ENCODE measurements at regions not wholly inside any gene's neighbourhood (a gene's known extent, or its start where the extent isn't known, plus 50 kb on each side); places are given as distances from the start of the nearest gene placed in this dataset.
A peak's percentile ranks its signal among the peaks of the same experiment; 100 is the strongest.
"Not testable (repeated sequence)": the region's sequence is repeated elsewhere in the genome, so short reads cannot be mapped to it uniquely, and the experiment has no call there.

DNA sequence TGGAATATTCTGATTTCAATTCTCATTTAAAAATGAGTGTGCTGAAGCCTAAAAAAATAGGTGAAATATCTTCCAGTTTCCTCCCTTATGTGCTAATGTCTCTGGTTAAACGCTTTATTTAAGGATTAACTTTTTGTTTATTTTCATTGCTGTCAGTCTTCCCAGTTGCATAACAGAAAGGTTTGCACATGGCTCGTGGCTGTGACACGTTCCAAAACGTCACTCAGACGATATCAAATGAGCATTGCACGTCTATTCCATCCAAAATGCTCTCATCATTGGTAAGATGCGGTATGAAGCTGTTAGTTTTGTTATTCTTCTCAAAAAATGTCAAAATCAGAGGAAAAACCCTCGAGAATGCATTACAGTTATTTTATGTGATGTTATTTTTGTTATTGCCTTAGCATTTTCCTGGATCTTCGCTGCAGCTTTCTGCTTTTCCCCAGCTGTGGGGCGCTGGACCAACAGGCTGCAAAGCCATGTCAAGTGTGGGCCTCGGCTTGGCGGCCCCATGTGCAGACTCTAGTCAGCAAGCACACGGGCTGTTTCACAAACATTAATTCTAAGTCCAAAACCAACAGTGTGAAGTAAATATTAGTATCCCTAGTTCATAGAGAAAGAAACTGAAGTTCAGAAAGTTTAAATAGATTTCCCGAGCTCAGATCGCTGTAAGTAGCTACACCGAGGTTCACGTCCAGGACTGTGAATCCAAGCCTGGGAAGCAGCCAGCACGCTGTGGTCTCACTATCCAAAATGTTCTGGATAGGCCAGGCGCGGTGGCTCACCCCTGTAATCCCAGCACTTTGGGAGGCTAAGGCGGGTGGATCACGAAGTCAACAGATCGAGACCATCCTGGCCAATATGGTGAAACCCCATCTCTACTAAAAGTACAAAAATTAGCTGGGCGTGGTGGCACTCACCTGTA, 793.4 kb upstream of the FRG1 start:
- 56 to 65% methylated on average over 15 to 21 of the region's 24 CpGs for WGBS, 2 donors (ENCODE audit: low coverage in 1 of 2)
- Histone ChIP-seq H3K27ac (peak overlapping the region in 2 of 4 donors; percentile 26 to 46), H3K4me3 (no peak overlapping the region)

DNA sequence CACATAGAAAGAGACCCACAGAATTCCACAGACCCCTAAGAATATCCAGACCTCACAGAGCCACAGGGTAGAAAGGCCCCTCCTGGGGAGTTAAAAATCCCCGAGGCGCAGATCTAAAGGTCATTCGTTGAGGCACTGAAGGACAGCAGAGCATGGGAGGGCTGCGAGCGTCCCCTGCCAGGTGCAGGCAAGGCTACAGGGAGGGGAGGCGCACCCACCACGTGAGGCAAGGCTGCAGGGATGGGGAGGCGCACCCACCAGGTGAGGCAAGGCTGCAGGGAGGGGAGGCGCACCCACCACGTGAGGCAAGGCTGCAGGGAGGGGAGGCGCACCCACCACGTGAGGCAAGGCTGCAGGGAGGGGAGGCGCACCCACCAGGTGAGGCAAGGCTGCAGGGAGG, 785.6 kb upstream of the FRG1 start:
- not testable (repeated sequence) for H3K4me1 ChIP-seq, H3K27me3 ChIP-seq, H3K27ac ChIP-seq, H3K4me3 ChIP-seq, H3K9me3 ChIP-seq, H3K36me3 ChIP-seq, ATAC-seq
- WGBS, 2 donors (ENCODE audit: low coverage in 1 of 2) = 71 to 97% methylated on average over 3 to 5 of the region's 13 CpGs

More for the DNA sequence above, 793.4 kb upstream of the FRG1 start:
- no peaks in the 10 kb centered on the region for H3K27me3 ChIP-seq
- H3K4me1 ChIP-seq = no peaks in the 10 kb centered on the region
- peaks cover 0 to 10% (median 0%) of the 10 kb centered on the region in 3 donors for H3K9me3 ChIP-seq
- no peak for TF ChIP-seq POLR2AphosphoS5 (IDR thresholded peaks at IDR 0.05)
- TF ChIP-seq, protein P1, sequence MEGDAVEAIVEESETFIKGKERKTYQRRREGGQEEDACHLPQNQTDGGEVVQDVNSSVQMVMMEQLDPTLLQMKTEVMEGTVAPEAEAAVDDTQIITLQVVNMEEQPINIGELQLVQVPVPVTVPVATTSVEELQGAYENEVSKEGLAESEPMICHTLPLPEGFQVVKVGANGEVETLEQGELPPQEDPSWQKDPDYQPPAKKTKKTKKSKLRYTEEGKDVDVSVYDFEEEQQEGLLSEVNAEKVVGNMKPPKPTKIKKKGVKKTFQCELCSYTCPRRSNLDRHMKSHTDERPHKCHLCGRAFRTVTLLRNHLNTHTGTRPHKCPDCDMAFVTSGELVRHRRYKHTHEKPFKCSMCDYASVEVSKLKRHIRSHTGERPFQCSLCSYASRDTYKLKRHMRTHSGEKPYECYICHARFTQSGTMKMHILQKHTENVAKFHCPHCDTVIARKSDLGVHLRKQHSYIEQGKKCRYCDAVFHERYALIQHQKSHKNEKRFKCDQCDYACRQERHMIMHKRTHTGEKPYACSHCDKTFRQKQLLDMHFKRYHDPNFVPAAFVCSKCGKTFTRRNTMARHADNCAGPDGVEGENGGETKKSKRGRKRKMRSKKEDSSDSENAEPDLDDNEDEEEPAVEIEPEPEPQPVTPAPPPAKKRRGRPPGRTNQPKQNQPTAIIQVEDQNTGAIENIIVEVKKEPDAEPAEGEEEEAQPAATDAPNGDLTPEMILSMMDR (IDR thresholded peaks at IDR 0.05) = no peak
- peak; percentile 55 for ATAC-seq
- no peaks in the 10 kb centered on the region for H3K36me3 ChIP-seq

DNA sequence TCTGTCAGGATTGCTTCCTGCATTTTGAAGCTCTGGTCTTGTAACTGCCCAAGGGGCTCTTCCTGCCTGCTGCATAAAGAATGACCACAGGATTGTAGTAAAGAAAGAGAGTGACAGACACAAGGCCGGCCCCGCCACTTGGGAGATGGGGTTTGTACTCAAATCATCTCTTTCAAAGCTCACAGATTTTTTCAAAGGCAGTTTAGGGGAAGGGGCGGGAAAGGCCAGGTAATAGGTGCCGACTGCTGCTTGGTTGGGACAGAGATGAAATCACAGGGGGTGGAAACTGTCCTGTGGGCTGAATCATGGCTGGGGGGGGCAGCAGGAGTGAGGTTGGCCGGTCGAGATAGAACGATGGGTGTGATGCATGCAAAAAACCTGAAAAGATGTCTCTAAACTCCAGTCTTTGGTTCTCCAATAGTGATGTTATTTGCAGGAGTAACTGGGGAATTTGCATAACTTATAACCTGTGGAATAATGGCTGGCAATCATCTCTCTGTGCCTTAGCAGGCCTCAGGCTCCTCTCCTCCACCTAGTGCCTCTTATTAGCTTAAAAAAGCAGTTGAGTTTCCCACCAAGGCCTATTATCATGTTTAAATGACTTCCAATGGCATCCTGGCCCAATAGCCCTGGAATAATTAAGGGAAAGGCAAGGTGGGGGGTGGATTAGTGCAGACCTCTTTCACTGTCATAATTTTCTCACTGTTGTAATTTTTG, 778.4 kb upstream of the FRG1 start:
- Histone ChIP-seq H3K4me1 (no peaks in the 10 kb centered on the region), H3K9me3 (no peaks in the 10 kb centered on the region), H3K4me3 (no peak overlapping the region), H3K27me3 (no peaks in the 10 kb centered on the region), H3K27ac (no peak overlapping the region), H3K36me3 (no peaks in the 10 kb centered on the region)
- no peak for TF ChIP-seq EP300 (IDR thresholded peaks at IDR 0.05)
- no peak for ATAC-seq
- 72 to 81% methylated on average over 6 of the region's 7 CpGs for WGBS, 2 donors (ENCODE audit: low coverage in 1 of 2)

DNA sequence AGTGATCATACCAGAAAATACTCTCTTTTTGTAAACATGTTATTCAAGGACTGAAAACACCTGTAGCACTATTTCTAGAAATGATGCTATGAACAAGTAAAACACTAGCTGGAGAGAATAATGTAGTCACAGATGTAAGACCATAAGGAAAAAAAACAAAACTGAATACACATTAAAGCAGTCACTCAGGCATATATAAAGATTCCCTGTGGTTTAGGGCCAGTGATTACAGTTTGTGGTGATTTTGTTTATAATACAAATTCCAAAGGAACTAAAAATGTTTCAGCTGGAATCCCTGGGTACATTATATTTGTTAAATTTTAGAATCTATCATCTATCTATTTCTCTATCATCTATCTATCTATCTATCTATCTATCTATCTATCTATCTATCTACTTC, 777.8 kb upstream of the FRG1 start:
- H3K4me1 ChIP-seq = no peaks in the 10 kb centered on the region
- H3K27ac ChIP-seq = no peak overlapping the region
- no peak for ATAC-seq
- TF ChIP-seq, protein P1 (IDR thresholded peaks at IDR 0.05) = no peak
- TF ChIP-seq POLR2A (IDR thresholded peaks at IDR 0.05) (no peak), POLR2AphosphoS5 (IDR thresholded peaks at IDR 0.05) (no peak), EP300 (IDR thresholded peaks at IDR 0.05) (no peak)
- no peaks in the 10 kb centered on the region for H3K36me3 ChIP-seq
- no peaks in the 10 kb centered on the region for H3K9me3 ChIP-seq
- H3K4me3 ChIP-seq = no peak overlapping the region
- no peaks in the 10 kb centered on the region for H3K27me3 ChIP-seq

DNA sequence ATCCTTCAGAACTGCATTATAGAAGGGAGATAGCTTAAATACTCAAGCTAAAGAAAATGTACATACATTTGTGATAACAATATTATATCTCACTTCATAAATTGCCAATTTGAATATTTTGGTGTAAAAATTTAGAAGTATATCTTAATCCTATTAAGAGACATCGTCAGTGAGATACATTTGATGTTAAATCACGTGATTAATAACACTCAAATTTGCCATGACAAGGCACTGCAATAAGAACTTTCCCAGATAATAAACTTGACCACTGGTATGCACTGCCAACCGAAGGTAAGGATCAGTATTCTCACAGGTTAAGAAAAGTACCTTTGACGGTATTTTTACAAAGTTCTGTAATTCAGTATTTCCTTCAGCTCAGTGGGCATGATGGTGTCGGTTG, 764.7 kb upstream of the FRG1 start:
- H3K4me1 ChIP-seq = no peaks in the 10 kb centered on the region
- 79 to 86% methylated on average over 5 of the region's 5 CpGs for WGBS, 2 donors (ENCODE audit: low coverage in 1 of 2)
- no peak for ATAC-seq
- no peak overlapping the region for H3K27ac ChIP-seq
- TF ChIP-seq POLR2AphosphoS5 (IDR thresholded peaks at IDR 0.05) = no peak
- no peak for TF ChIP-seq POLR2A (IDR thresholded peaks at IDR 0.05)
- TF ChIP-seq, protein P1 (IDR thresholded peaks at IDR 0.05) = no peak
- TF ChIP-seq EP300 (IDR thresholded peaks at IDR 0.05) = no peak
- no peak overlapping the region for H3K4me3 ChIP-seq
- H3K27me3 ChIP-seq = no peaks in the 10 kb centered on the region
- H3K36me3 ChIP-seq = no peaks in the 10 kb centered on the region
- no peaks in the 10 kb centered on the region for H3K9me3 ChIP-seq

DNA sequence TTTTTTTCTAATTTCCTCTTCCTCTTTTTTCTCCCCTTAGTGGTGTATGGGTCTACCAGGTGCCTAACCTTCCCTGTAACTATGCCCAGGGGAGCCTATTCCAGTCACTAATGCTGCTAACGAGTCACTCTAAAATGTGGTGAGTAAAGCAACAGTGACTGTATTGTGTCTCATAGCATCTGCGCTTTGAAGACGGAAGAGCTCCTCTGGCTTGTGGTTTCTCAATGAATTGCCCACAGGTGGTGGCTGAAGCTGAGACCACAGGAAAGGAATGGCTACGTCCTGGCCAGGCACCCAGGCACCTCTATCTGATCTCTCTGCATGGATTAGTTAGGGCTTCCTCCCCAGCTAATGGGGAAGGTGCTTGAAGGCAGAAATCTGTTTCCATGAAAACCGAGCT, 763.5 kb upstream of the FRG1 start:
- Histone ChIP-seq H3K36me3 (no peaks in the 10 kb centered on the region), H3K9me3 (no peaks in the 10 kb centered on the region), H3K27me3 (no peaks in the 10 kb centered on the region), H3K27ac (no peak overlapping the region), H3K4me3 (no peak overlapping the region), H3K4me1 (no peaks in the 10 kb centered on the region)
- TF ChIP-seq POLR2A (IDR thresholded peaks at IDR 0.05) (no peak), POLR2AphosphoS5 (IDR thresholded peaks at IDR 0.05) (no peak), EP300 (IDR thresholded peaks at IDR 0.05) (no peak)
- TF ChIP-seq, protein P1 (IDR thresholded peaks at IDR 0.05) = no peak
- WGBS, 2 donors (ENCODE audit: low coverage in 1 of 2) = 30 to 71% methylated on average over 2 to 4 of the region's 5 CpGs
- ATAC-seq = no peak

Measured in gastroesophageal sphincter (tissue), 4 donors.